ENCODE measurements at regions not wholly inside any gene's neighbourhood (a gene's known extent, or its start where the extent isn't known, plus 50 kb on each side); places are given as distances from the start of the nearest gene placed in this dataset.

GRCh38 chr6:146895101-146895771 is 296.5 kb downstream of the ADGB start:
- TF ChIP-seq CUX1 (IDR thresholded peaks at IDR 0.05; ENCODE audit: insufficient replicate concordance, low read depth, low read length) = no peak
- TF ChIP-seq E4F1 (IDR thresholded peaks at IDR 0.05; ENCODE audit: borderline replicate concordance, partially characterized antibody) = no peak
- no peak for TF ChIP-seq NFYB (IDR thresholded peaks at IDR 0.05; ENCODE audit: insufficient read depth, low read depth, low read length)
- no peak for TF ChIP-seq BHLHE40 (IDR thresholded peaks at IDR 0.05; ENCODE audit: borderline replicate concordance in 1 of 2, low read depth in 2 of 2, low read length in 1 of 2)
- TF ChIP-seq CTCF (IDR thresholded peaks at IDR 0.05 in 2 of 3, conservative IDR thresholded peaks at IDR 0.05 in 1 of 3; ENCODE audit: control insufficient read depth in 2 of 3, extremely low read depth in 1 of 3, insufficient read depth in 1 of 3, low read depth in 3 of 3, low read length in 3 of 3) = no peak
- TF ChIP-seq ATF2 (IDR thresholded peaks at IDR 0.05; ENCODE audit: low read length) = no peak
- no peak for TF ChIP-seq POLR2AphosphoS5 (IDR thresholded peaks at IDR 0.05; ENCODE audit: low read length)
- TF ChIP-seq USF2 (IDR thresholded peaks at IDR 0.05; ENCODE audit: borderline replicate concordance, low read depth, low read length) = no peak

Measured in GM12878 (cell line).